ENCODE measurements at regions not wholly inside any gene's neighbourhood (a gene's known extent, or its start where the extent isn't known, plus 50 kb on each side); places are given as distances from the start of the nearest gene placed in this dataset.

DNA sequence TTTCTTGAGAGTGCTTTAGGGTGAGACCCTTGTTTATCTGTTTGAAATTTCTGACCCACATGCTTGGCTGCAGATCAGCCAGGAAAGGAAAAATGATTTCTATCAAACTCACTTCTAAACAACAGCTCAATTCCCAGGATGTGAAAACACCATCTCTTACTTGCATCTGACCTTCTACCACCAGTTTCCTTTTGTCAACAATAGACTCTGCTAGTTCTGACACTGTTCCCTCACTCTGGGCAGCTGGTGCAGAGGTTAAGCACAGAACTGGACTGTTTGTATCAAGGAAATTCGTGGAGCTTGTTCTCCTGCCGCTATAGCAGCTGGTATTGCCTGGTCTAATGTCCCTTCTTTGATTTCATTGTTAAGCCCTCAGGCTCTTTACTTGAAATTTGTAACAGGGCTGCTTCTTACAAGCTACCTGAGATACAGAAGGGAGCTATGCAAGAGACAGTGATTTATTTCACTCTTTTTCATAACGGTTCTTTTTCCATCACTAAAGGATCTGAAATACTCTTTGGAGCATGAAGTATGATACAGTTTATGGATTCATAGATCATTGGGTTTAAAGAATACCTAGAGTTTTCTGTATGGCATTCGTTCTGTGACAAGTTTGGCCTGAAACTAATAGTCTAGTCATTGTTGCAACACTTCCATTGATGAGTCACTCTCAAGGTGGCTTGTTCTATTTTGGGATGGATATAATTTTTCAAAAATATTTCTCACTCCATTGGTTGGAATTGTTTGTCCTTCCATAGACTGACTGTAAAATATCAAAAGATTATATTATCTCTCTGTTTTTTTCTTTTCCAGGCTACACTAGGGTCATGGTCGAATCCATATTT, 178.2 kb upstream of the ZC3H12C start (continued):
- TF ChIP-seq, protein P1, sequence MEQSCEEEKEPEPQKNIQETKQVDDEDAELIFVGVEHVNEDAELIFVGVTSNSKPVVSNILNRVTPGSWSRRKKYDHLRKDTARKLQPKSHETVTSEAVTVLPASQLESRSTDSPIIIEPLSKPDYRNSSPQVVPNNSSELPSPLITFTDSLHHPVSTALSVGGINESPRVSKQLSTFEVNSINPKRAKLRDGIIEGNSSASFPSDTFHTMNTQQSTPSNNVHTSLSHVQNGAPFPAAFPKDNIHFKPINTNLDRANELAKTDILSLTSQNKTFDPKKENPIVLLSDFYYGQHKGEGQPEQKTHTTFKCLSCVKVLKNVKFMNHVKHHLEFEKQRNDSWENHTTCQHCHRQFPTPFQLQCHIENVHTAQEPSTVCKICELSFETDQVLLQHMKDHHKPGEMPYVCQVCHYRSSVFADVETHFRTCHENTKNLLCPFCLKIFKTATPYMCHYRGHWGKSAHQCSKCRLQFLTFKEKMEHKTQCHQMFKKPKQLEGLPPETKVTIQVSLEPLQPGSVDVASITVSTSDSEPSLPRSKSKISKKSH (CRISPR knock-in tag; IDR thresholded peaks at IDR 0.05; ENCODE audit: borderline replicate concordance) = no peak
- TF ChIP-seq, protein P2, sequence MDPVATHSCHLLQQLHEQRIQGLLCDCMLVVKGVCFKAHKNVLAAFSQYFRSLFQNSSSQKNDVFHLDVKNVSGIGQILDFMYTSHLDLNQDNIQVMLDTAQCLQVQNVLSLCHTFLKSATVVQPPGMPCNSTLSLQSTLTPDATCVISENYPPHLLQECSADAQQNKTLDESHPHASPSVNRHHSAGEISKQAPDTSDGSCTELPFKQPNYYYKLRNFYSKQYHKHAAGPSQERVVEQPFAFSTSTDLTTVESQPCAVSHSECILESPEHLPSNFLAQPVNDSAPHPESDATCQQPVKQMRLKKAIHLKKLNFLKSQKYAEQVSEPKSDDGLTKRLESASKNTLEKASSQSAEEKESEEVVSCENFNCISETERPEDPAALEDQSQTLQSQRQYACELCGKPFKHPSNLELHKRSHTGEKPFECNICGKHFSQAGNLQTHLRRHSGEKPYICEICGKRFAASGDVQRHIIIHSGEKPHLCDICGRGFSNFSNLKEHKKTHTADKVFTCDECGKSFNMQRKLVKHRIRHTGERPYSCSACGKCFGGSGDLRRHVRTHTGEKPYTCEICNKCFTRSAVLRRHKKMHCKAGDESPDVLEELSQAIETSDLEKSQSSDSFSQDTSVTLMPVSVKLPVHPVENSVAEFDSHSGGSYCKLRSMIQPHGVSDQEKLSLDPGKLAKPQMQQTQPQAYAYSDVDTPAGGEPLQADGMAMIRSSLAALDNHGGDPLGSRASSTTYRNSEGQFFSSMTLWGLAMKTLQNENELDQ (CRISPR knock-in tag; IDR thresholded peaks at IDR 0.05; ENCODE audit: borderline replicate concordance) = no peak
- no peak for TF ChIP-seq ZNF557 (CRISPR knock-in tag; IDR thresholded peaks at IDR 0.05)
- no peak for TF ChIP-seq TGIF2 (CRISPR knock-in tag; IDR thresholded peaks at IDR 0.05)
- no peak for TF ChIP-seq TP53 (CRISPR knock-in tag; conservative IDR thresholded peaks at IDR 0.05)
- no peak for TF ChIP-seq SIN3B (IDR thresholded peaks at IDR 0.05; ENCODE audit: low read length)
- TF ChIP-seq, protein P3, sequence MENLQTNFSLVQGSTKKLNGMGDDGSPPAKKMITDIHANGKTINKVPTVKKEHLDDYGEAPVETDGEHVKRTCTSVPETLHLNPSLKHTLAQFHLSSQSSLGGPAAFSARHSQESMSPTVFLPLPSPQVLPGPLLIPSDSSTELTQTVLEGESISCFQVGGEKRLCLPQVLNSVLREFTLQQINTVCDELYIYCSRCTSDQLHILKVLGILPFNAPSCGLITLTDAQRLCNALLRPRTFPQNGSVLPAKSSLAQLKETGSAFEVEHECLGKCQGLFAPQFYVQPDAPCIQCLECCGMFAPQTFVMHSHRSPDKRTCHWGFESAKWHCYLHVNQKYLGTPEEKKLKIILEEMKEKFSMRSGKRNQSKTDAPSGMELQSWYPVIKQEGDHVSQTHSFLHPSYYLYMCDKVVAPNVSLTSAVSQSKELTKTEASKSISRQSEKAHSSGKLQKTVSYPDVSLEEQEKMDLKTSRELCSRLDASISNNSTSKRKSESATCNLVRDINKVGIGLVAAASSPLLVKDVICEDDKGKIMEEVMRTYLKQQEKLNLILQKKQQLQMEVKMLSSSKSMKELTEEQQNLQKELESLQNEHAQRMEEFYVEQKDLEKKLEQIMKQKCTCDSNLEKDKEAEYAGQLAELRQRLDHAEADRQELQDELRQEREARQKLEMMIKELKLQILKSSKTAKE (CRISPR knock-in tag; IDR thresholded peaks at IDR 0.05; ENCODE audit: borderline replicate concordance) = no peak

Data from HepG2 (cell line).